Fibroblast of the aortic adventitia (primary cell): ENCODE measurements at regions not wholly inside any gene's neighbourhood (a gene's known extent, or its start where the extent isn't known, plus 50 kb on each side); places are given as distances from the start of the nearest gene placed in this dataset.

Source experiments
- DNase-seq: peaks from one replicate; pipeline ENCODE4 v3.0.0-alpha.2; 2010; ENCODE audit warnings: low read depth
- H3K4me3 ChIP-seq: 2 replicates; pipeline ENCODE4 v1.5.1; 2011; ENCODE audit warnings: low read depth, mild to moderate bottlenecking, control low read depth, low read length, moderate library complexity
- TF ChIP-seq, protein P1 (sequence below): IDR thresholded peaks from 2 replicates; pipeline ENCODE4 v1.5.1; 2011; ENCODE audit warnings: mild to moderate bottlenecking, low read length, control low read depth, inconsistent platforms; ENCODE audit not compliant: insufficient read depth

DNA sequence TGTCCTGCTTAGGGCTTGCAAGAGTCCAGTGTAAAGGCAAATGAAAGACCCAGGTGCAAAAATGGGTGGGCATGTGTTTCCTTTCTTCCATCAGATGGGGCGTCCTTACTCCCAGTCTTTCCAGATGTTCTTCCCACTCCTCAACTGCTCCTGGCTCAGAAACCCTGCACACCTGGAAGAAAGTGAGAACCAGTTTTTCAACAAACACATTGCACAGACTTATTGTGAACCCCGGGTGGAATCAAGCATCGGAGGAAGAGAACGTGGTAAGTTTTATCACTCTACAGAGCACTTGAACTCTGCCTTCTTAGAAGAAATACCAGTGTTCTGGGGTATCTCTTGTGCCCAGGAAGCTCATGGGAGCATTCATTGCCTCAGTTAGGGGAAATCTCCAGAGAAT, 93.3 kb downstream of the TMX1 start:
- H3K4me3 ChIP-seq = no peak overlapping the region
- TF ChIP-seq, protein P1, sequence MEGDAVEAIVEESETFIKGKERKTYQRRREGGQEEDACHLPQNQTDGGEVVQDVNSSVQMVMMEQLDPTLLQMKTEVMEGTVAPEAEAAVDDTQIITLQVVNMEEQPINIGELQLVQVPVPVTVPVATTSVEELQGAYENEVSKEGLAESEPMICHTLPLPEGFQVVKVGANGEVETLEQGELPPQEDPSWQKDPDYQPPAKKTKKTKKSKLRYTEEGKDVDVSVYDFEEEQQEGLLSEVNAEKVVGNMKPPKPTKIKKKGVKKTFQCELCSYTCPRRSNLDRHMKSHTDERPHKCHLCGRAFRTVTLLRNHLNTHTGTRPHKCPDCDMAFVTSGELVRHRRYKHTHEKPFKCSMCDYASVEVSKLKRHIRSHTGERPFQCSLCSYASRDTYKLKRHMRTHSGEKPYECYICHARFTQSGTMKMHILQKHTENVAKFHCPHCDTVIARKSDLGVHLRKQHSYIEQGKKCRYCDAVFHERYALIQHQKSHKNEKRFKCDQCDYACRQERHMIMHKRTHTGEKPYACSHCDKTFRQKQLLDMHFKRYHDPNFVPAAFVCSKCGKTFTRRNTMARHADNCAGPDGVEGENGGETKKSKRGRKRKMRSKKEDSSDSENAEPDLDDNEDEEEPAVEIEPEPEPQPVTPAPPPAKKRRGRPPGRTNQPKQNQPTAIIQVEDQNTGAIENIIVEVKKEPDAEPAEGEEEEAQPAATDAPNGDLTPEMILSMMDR = no peak
- no peak for DNase-seq

- no peak overlapping the region for H3K4me3 ChIP-seq
- peak; percentile 86 for DNase-seq
- TF ChIP-seq, protein P1 = no peak
These were observed 94.0 kb downstream of the TMX1 start for GRCh38 chr14:51333901-51334521.

GRCh38 chr14:51334566-51334965, 94.5 kb downstream of the TMX1 start:
- no peak for DNase-seq
- TF ChIP-seq, protein P1 = no peak
- H3K4me3 ChIP-seq = no peak overlapping the region

DNA sequence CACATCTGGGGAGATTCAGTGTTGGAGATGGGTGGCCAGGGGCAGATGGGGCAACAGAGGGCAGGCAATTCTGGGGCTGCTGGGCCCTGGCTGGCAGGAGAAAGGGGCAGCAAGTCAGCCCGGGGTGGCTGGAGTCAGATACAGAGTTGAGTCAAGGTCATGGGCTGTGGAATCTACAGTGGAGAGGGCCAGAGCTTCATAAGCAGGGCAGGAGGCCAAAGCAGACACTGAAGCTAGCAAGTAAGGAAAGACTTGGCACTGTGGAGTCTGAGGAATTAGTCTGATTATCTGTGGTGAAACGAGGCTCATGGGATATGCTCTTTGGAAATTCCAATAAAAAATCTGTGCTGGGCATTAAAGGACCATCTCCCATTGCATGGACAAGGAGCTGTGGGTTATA, 95.5 kb downstream of the TMX1 start:
- no peak overlapping the region for H3K4me3 ChIP-seq
- DNase-seq = peak; percentile 87
- TF ChIP-seq, protein P1 = no peak

- DNase-seq = peak; percentile 78
- no peak overlapping the region for H3K4me3 ChIP-seq
These were observed 96.1 kb downstream of the TMX1 start for GRCh38 chr14:51335961-51336723.

GRCh38 chr14:51336734-51337133, 96.7 kb downstream of the TMX1 start:
- no peak overlapping the region for H3K4me3 ChIP-seq
- no peak for DNase-seq
- TF ChIP-seq, protein P1 = no peak

More at GRCh38 chr14:51335961-51336723, 96.1 kb downstream of the TMX1 start:
- TF ChIP-seq, protein P1 = no peak
